Hepatocyte (in vitro differentiated cells): ENCODE measurements at regions not wholly inside any gene's neighbourhood (a gene's known extent, or its start where the extent isn't known, plus 50 kb on each side); places are given as distances from the start of the nearest gene placed in this dataset.

Source experiments
- CTCF ChIP-seq: fragments of 200-600 bp; sonication (generic); IDR thresholded peaks from 2 replicates; pipeline ENCODE4 v1.5.1; 2016; ENCODE audit warnings: antibody characterized with exemption, mild to moderate bottlenecking; ENCODE audit not compliant: poor library complexity
- EZH2 ChIP-seq: fragments of 200-600 bp; sonication (generic); IDR thresholded peaks from 2 replicates; pipeline ENCODE4 v1.6.1; 2016; ENCODE audit warnings: antibody characterized with exemption, mild to moderate bottlenecking, borderline replicate concordance

- no peak for TF ChIP-seq EZH2
- TF ChIP-seq CTCF = no peak
These were observed 595.6 kb upstream of the ATP2B1 start for GRCh38 chr12:90304231-90304630.
